ENCODE measurements at regions not wholly inside any gene's neighbourhood (a gene's known extent, or its start where the extent isn't known, plus 50 kb on each side); places are given as distances from the start of the nearest gene placed in this dataset.

- TF ChIP-seq CTCF (IDR thresholded peaks at IDR 0.05): no peak
- TF ChIP-seq POLR2A (IDR thresholded peaks at IDR 0.05): no peak
Measured at GRCh38 chr16:63516394-63516793, 1480.2 kb upstream of the CDH8 start.

Measured in thyroid gland (tissue), 4 donors.